Upper lobe of left lung (tissue), 4 donors: ENCODE measurements at regions not wholly inside any gene's neighbourhood (a gene's known extent, or its start where the extent isn't known, plus 50 kb on each side); places are given as distances from the start of the nearest gene placed in this dataset.

ENCODE experiments used
- CTCF ChIP-seq, 6 experiments: fragments of 450-650 bp in 4 of 6; fragments of 200-600 bp in 2 of 6; sonication (generic) in 2 of 6; IDR thresholded peaks; one replicate each; pipeline ENCODE4 v1.5.1; 2016 to 2019; ENCODE audit warnings: antibody characterized with exemption in 6 of 6
- POLR2A ChIP-seq, 4 donors: fragments of 450-650 bp; IDR thresholded peaks; one replicate each; pipeline ENCODE4 v1.5.1; 2016 to 2017; ENCODE audit warnings: antibody characterized with exemption in 4 of 4, mild to moderate bottlenecking in 2 of 4
- POLR2AphosphoS5 ChIP-seq, 2 donors: sonication (generic); formaldehyde crosslinking; IDR thresholded peaks; one replicate each; pipeline ENCODE4 v1.5.1; 2017; ENCODE audit warnings: antibody characterized with exemption in 2 of 2

- TF ChIP-seq CTCF (IDR thresholded peaks at IDR 0.05): no peak
- TF ChIP-seq POLR2A (IDR thresholded peaks at IDR 0.05): no peak
- TF ChIP-seq POLR2AphosphoS5 (IDR thresholded peaks at IDR 0.05): no peak
Observed at GRCh38 chr4:41455206-41455605, 82.8 kb upstream of the LIMCH1 start.
